GM12891 (cell line): ENCODE measurements at regions not wholly inside any gene's neighbourhood (a gene's known extent, or its start where the extent isn't known, plus 50 kb on each side); places are given as distances from the start of the nearest gene placed in this dataset.

Source experiments
- DNase-seq: peaks from one replicate; pipeline ENCODE4 v3.0.0; 2011; ENCODE audit warnings: low spot score; ENCODE audit not compliant: insufficient read length
- FAIRE-seq: peaks from 2 replicates; lab custom pipeline; 2011; peaks lifted over from hg19 to GRCh38; lab: Jason Lieb, UNC
- PAX5 ChIP-seq: IDR thresholded peaks from 2 replicates; pipeline ENCODE4 v1.6.1; 2011; ENCODE audit warnings: low read length, moderate library complexity, mild to moderate bottlenecking; ENCODE audit not compliant: insufficient read depth, severe bottlenecking
- POLR2A ChIP-seq: IDR thresholded peaks from 2 replicates; pipeline ENCODE4 v1.6.1; 2011; ENCODE audit warnings: low read depth, low read length, control low read depth
- POLR2AphosphoS5 ChIP-seq: IDR thresholded peaks from 2 replicates; pipeline ENCODE4 v1.6.1; 2011; ENCODE audit warnings: low read depth, low read length, control low read depth
- POU2F2 ChIP-seq: IDR thresholded peaks from 2 replicates; pipeline ENCODE4 v1.6.1; 2011; ENCODE audit warnings: low read depth, mild to moderate bottlenecking, control low read depth, low read length, moderate library complexity
- SPI1 ChIP-seq: IDR thresholded peaks from 2 replicates; pipeline ENCODE4 v1.6.1; 2011; ENCODE audit warnings: low read depth, low read length, control low read depth
- TAF1 ChIP-seq: IDR thresholded peaks from 2 replicates; pipeline ENCODE4 v1.6.1; 2011; ENCODE audit warnings: low read depth, low read length, control low read depth

- TF ChIP-seq TAF1: no peak
- no peak for TF ChIP-seq PAX5
- no peak for TF ChIP-seq POU2F2
- TF ChIP-seq POLR2A: no peak
- TF ChIP-seq POLR2AphosphoS5: no peak
- no peak for TF ChIP-seq SPI1
- no peak for DNase-seq
- no peak for FAIRE-seq
These were observed 238.2 kb upstream of the NAALADL2 start for GRCh38 chr3:174620855-174621472.

DNA sequence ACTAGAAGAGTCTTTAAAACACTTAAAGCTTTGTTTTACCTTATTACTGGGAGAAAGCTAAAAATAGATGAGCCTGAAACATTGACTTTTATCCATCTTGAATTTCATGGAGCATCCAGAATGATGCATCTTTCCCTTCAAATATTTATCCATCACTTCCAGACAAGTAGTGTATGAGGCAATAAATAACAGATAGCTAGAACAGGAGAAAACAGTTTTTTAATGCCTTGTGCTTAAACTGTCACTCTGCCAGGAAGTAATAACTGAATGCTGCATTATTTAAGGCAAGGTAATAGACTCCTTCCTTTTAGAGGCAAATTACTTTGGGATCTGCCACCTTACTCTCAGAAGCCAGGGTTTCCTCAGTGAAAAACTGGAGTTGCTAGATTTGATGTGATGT is 225.8 kb upstream of the NAALADL2 start:
- TF ChIP-seq TAF1 (no peak), POLR2A (no peak), POU2F2 (no peak), POLR2AphosphoS5 (no peak), SPI1 (no peak), PAX5 (no peak)
- no peak for DNase-seq
- FAIRE-seq: no peak

GRCh38 chr3:174636451-174636850 is 222.7 kb upstream of the NAALADL2 start:
- no peak for FAIRE-seq
- DNase-seq: no peak
- TF ChIP-seq PAX5 (no peak), POU2F2 (no peak), TAF1 (no peak), POLR2A (no peak), SPI1 (no peak)

GRCh38 chr3:174639406-174639805 is 219.7 kb upstream of the NAALADL2 start:
- no peak for FAIRE-seq
- TF ChIP-seq POU2F2 (no peak), SPI1 (no peak), PAX5 (no peak), TAF1 (no peak), POLR2AphosphoS5 (no peak), POLR2A (no peak)
- DNase-seq: no peak

- DNase-seq (no peak), FAIRE-seq (no peak)
- TF ChIP-seq POLR2A (no peak), POU2F2 (no peak), POLR2AphosphoS5 (no peak), TAF1 (no peak), SPI1 (no peak), PAX5 (no peak)
These were observed 219.2 kb upstream of the NAALADL2 start for GRCh38 chr3:174639970-174640369.

DNA sequence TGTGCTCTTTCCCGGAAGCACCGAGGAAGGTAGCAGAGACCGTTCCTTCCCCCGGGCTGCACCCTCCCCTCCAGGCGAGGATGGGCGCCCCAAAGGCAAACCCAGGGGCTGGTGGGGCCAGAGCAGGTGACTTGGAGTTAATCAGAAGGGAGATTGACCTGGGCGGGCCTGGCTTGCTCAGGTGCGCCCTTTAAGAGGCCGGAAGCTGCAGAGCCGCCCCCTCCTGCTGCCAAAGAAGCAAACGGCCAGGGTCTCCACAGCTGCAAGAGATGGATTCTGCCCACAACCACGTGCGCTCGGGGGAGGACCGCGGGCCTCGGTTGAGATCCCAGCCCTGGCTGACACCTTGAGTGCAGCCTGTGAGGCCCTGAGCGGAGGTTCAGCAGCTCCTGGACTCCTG is 218.2 kb upstream of the NAALADL2 start:
- no peak for DNase-seq
- no peak for TF ChIP-seq POU2F2
- no peak for TF ChIP-seq SPI1
- TF ChIP-seq TAF1: no peak
- no peak for TF ChIP-seq POLR2A
- no peak for TF ChIP-seq PAX5
- no peak for TF ChIP-seq POLR2AphosphoS5
- FAIRE-seq: no peak

- DNase-seq: no peak
- no peak for FAIRE-seq
- TF ChIP-seq POU2F2 (no peak), POLR2AphosphoS5 (no peak), POLR2A (no peak), TAF1 (no peak), SPI1 (no peak), PAX5 (no peak)
These were observed 214.8 kb upstream of the NAALADL2 start for GRCh38 chr3:174644287-174644686.

DNA sequence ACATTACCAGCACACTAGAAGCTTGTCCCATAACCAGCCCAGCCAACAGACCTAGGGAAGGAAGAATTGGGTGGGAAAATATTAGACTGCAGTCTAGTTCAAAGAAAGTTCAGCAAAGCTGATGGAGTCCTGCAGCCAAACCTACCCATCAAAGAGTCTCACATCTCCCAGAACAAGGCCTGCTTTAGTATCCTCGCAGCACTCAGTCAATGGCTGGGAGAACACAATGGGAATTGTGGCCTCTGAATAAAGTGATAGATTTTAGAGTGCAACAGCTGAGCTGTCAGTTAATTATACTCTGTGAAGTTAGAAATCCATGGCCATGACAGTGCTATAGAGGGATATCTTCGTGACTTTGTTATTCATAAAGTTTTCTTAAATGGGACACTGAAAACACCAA is 207.2 kb upstream of the NAALADL2 start:
- TF ChIP-seq POLR2A (no peak), POU2F2 (no peak), PAX5 (no peak), TAF1 (no peak), SPI1 (no peak), POLR2AphosphoS5 (no peak)
- FAIRE-seq: no peak
- DNase-seq: no peak

DNA sequence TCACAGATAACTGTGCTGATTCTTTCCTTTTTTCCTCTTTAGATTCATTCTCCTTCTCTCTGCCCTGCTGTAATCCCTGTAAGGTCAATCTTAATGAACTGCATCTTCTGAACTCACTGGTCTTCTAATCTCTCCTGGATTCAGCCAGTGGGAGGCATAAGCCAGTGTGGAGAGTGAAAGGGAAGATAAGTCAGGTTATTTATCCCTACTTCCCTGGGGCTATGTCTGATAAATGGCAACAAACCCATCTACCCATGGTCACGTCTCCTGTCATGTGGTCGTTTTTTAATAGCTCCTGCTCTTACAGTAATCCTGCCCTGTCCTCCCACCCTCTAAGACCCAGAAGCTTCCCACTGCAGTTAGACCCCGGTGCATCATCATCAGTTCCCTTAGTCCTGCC is 199.6 kb upstream of the NAALADL2 start:
- no peak for FAIRE-seq
- no peak for TF ChIP-seq SPI1
- TF ChIP-seq POLR2A: no peak
- DNase-seq: no peak

DNA sequence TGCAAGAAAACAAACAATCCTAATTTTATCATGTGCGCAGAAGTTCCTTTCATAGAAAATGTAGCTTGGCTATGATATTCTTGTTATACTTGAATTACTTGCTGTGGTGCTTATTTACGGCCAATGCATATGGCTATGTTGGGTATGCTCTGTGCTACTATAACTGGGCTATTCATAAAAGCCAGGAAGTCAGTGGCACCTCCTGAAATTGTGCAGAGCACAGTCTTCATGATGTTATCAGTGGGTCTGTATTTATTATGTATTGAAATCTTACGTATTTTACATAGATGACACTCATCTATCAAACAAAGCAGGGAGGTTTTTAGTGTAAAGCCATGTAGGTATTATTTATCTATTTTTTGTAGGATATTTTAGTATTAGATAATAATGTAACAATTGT is 196.5 kb upstream of the NAALADL2 start:
- no peak for FAIRE-seq
- no peak for TF ChIP-seq PAX5
- TF ChIP-seq TAF1: no peak
- no peak for TF ChIP-seq POU2F2

More for the DNA sequence above, 196.5 kb upstream of the NAALADL2 start:
- DNase-seq: no peak
